PC-9 (cell line): ENCODE measurements at regions not wholly inside any gene's neighbourhood (a gene's known extent, or its start where the extent isn't known, plus 50 kb on each side); places are given as distances from the start of the nearest gene placed in this dataset.

Source experiments
- BruUV-seq: library from RNA; stranded (reverse); fragments of 400-500 nt; replicated peaks from 2 replicates; lab custom pipeline; 2021; lab: Mats Ljungman, UMichigan
- CTCF ChIA-PET: fragments of 300-600 bp; sonication (Branson Sonifier 250); formaldehyde crosslinking; loops from one replicate; lab custom pipeline; 2022; ENCODE audit warnings: antibody characterized with exemption; lab: Charles Lee
- POLR2A ChIA-PET: fragments of 300-600 bp; sonication (Branson Sonifier 250); formaldehyde crosslinking; loops from one replicate; lab custom pipeline; 2022; ENCODE audit warnings: antibody characterized with exemption; ENCODE audit not compliant: unreplicated experiment; lab: Charles Lee
- DNase-seq, 2 experiments: peaks; one replicate each; pipeline versions ENCODE4 v3.0.0 to v3.0.0-alpha.2; 2015 to 2022; ENCODE audit warnings: mixed read lengths in 1 of 2
- H2AFZ ChIP-seq: fragments of 200-600 bp; sonication (generic); 2 replicates; pipeline ENCODE4 v1.8.1; 2017; ENCODE audit warnings: antibody characterized with exemption
- H3F3A ChIP-seq: fragments of 200-600 bp; sonication (generic); 2 replicates; pipeline ENCODE4 v1.8.1; 2017; ENCODE audit warnings: antibody characterized with exemption, mild to moderate bottlenecking, low read depth; ENCODE audit not compliant: insufficient read depth
- H3K27ac ChIP-seq: fragments of 200-600 bp; sonication (generic); 2 replicates; pipeline ENCODE4 v1.6.1; 2016; ENCODE audit warnings: mixed run types
- H3K27me3 ChIP-seq: fragments of 200-600 bp; sonication (generic); 2 replicates; pipeline ENCODE4 v1.6.1; 2016; ENCODE audit warnings: low read depth, mixed run types; ENCODE audit not compliant: insufficient read depth
- H3K36me3 ChIP-seq: fragments of 200-600 bp; sonication (generic); 2 replicates; pipeline ENCODE4 v1.6.1; 2016; ENCODE audit warnings: low read depth, mixed run types
- H3K4me1 ChIP-seq: fragments of 200-600 bp; sonication (generic); replicated peaks from 2 replicates; pipeline ENCODE4 v1.6.1; 2016; ENCODE audit warnings: mixed run types; ENCODE audit not compliant: insufficient read depth
- H3K4me2 ChIP-seq: fragments of 200-600 bp; sonication (generic); 2 replicates; pipeline ENCODE4 v1.6.1; 2017; ENCODE audit warnings: mixed run types
- H3K4me3 ChIP-seq: fragments of 200-600 bp; sonication (generic); 2 replicates; pipeline ENCODE4 v1.6.1; 2016; ENCODE audit warnings: mixed run types
- H3K79me2 ChIP-seq: fragments of 200-600 bp; sonication (generic); 2 replicates; pipeline ENCODE4 v1.6.1; 2017; ENCODE audit warnings: low read depth, mixed run types
- H3K9me2 ChIP-seq: fragments of 200-600 bp; sonication (generic); 2 replicates; pipeline ENCODE4 v1.8.1; 2017; ENCODE audit warnings: mild to moderate bottlenecking; ENCODE audit not compliant: insufficient read depth
- H3K9me3 ChIP-seq: fragments of 200-600 bp; sonication (generic); 2 replicates; pipeline ENCODE4 v1.8.1; 2016; ENCODE audit warnings: low read depth; ENCODE audit not compliant: insufficient read depth
- H4K20me1 ChIP-seq: fragments of 200-600 bp; sonication (generic); 2 replicates; pipeline ENCODE4 v1.8.1; 2017; ENCODE audit not compliant: insufficient read depth
- EZH2 ChIP-seq: fragments of 200-600 bp; sonication (generic); IDR thresholded peaks from 2 replicates; pipeline ENCODE4 v1.8.0; 2017; ENCODE audit warnings: antibody characterized with exemption, low read depth
- intact Hi-C: fragments of 100-400 bp; cut with micrococcal nuclease; formaldehyde crosslinking; loops from one replicate; pipeline ENCODE4 v1.10.0; 2022; ENCODE audit not compliant: unreplicated experiment
- TF ChIP-seq, protein P1 (sequence below): fragments of 200-600 bp; sonication (generic); conservative IDR thresholded peaks from 2 replicates; pipeline ENCODE4 v1.6.1; 2017; ENCODE audit warnings: mixed run types, antibody characterized with exemption, mild to moderate bottlenecking, moderate library complexity

DNA sequence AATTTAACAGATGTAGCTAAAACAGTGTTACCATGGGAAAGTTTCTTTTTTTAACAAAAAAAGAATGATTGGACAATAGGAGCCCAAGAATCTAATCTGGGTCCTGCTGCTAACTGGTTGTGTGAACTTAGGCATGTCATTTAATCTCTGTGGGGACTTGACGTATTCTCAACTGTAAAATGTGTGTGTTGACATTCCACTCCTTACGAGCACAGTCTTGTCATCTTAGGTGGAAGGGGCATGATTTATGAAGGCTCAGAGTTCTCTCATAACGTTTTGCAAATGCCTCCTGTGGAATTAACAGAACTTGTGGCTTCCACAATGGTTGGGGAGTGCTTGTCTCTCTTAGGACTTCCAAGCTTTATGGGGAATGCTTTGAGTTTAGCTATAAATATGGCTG is 125.9 kb upstream of the SATB2 start:
- H2AFZ ChIP-seq: no peak overlapping the region
- no peak overlapping the region for H3K4me3 ChIP-seq
- TF ChIP-seq, protein P1, sequence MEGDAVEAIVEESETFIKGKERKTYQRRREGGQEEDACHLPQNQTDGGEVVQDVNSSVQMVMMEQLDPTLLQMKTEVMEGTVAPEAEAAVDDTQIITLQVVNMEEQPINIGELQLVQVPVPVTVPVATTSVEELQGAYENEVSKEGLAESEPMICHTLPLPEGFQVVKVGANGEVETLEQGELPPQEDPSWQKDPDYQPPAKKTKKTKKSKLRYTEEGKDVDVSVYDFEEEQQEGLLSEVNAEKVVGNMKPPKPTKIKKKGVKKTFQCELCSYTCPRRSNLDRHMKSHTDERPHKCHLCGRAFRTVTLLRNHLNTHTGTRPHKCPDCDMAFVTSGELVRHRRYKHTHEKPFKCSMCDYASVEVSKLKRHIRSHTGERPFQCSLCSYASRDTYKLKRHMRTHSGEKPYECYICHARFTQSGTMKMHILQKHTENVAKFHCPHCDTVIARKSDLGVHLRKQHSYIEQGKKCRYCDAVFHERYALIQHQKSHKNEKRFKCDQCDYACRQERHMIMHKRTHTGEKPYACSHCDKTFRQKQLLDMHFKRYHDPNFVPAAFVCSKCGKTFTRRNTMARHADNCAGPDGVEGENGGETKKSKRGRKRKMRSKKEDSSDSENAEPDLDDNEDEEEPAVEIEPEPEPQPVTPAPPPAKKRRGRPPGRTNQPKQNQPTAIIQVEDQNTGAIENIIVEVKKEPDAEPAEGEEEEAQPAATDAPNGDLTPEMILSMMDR: no peak
- TF ChIP-seq EZH2: no peak
- no peaks in the 10 kb centered on the region for H3F3A ChIP-seq
- no peak for DNase-seq
- H3K27me3 ChIP-seq: peaks cover 23% of the 10 kb centered on the region
- H3K9me2 ChIP-seq: no peaks in the 10 kb centered on the region
- H4K20me1 ChIP-seq: no peaks in the 10 kb centered on the region
- no peak overlapping the region for H3K27ac ChIP-seq
- H3K4me1 ChIP-seq: no peaks in the 10 kb centered on the region
- ChIA-PET POLR2A (no interaction called here), CTCF (no interaction called here)
- H3K4me2 ChIP-seq: no peak overlapping the region
- H3K79me2 ChIP-seq: no peaks in the 10 kb centered on the region
- intact Hi-C loops: no loop called here
- no peaks in the 10 kb centered on the region for H3K36me3 ChIP-seq
- no TSS peak for BruUV-seq
- no peaks in the 10 kb centered on the region for H3K9me3 ChIP-seq

- intact Hi-C loops: no loop called here
- CTCF ChIA-PET: interaction anchor here (0.6 kb wide), 1 partner anchor 1278 kb away, joined by 10 read pairs; no protein-coding TSS in a partner anchor
Measured at GRCh38 chr2:199581935-199582360, 124.2 kb upstream of the SATB2 start.

GRCh38 chr2:199581408-199581807 is 123.7 kb upstream of the SATB2 start:
- Histone ChIP-seq H4K20me1 (no peaks in the 10 kb centered on the region), H3K9me2 (no peaks in the 10 kb centered on the region), H3K4me2 (no peak overlapping the region), H3K4me3 (no peak overlapping the region), H3K27ac (no peak overlapping the region), H3K79me2 (no peaks in the 10 kb centered on the region), H3K4me1 (no peaks in the 10 kb centered on the region), H3K27me3 (peaks cover 23% of the 10 kb centered on the region), H3K9me3 (no peaks in the 10 kb centered on the region), H3K36me3 (no peaks in the 10 kb centered on the region), H2AFZ (no peak overlapping the region), H3F3A (no peaks in the 10 kb centered on the region)
- no peak for DNase-seq
- no peak for TF ChIP-seq EZH2
- TF ChIP-seq, protein P1: no peak
- ChIA-PET CTCF (no interaction called here), POLR2A (no interaction called here)
- no TSS peak for BruUV-seq
- intact Hi-C loops: no loop called here

More at GRCh38 chr2:199581935-199582360, 124.2 kb upstream of the SATB2 start:
- Histone ChIP-seq H4K20me1 (no peaks in the 10 kb centered on the region), H3K4me3 (no peak overlapping the region), H3K27ac (no peak overlapping the region), H2AFZ (no peak overlapping the region), H3K36me3 (no peaks in the 10 kb centered on the region), H3K4me2 (no peak overlapping the region), H3F3A (no peaks in the 10 kb centered on the region), H3K9me2 (no peaks in the 10 kb centered on the region), H3K79me2 (no peaks in the 10 kb centered on the region), H3K27me3 (peaks cover 23% of the 10 kb centered on the region), H3K9me3 (no peaks in the 10 kb centered on the region), H3K4me1 (no peaks in the 10 kb centered on the region)
- no TSS peak for BruUV-seq
- TF ChIP-seq EZH2: no peak
- TF ChIP-seq, protein P1: no peak
- POLR2A ChIA-PET: no interaction called here
- no peak for DNase-seq
